Stomach (tissue), 8 donors: ENCODE measurements at regions not wholly inside any gene's neighbourhood (a gene's known extent, or its start where the extent isn't known, plus 50 kb on each side); places are given as distances from the start of the nearest gene placed in this dataset.

Experiments
- DNase-seq, 2 donors: peaks; one replicate each; pipeline versions ENCODE4 v3.0.0 to v3.0.0-alpha.2; 2013 to 2019
- H3K27ac ChIP-seq, 5 donors: fragments of 200-600 bp in 4 of 5; sonication (generic) in 4 of 5; one replicate each; pipeline ENCODE4 v1.5.1; 2013 to 2019; ENCODE audit warnings: mild to moderate bottlenecking in 1 of 5, moderate library complexity in 1 of 5
- H3K27me3 ChIP-seq, 3 donors: fragments of 200-600 bp; sonication (generic); one replicate each; pipeline ENCODE4 v1.5.1; 2017 to 2019; ENCODE audit warnings: mixed run types in 1 of 3
- H3K36me3 ChIP-seq, 4 donors: fragments of 200-600 bp; sonication (generic); 1 replicate in 3 of 4; 2 replicates in 1 of 4; pipeline ENCODE4 v1.5.1; 2016 to 2019
- H3K4me1 ChIP-seq, 4 donors: fragments of 200-600 bp; sonication (generic); one replicate each; pipeline ENCODE4 v1.5.1; 2016 to 2019
- H3K4me3 ChIP-seq, 4 donors: fragments of 200-600 bp; sonication (generic) in 3 of 4; one replicate each; pipeline ENCODE4 v1.5.1; 2016 to 2019; ENCODE audit warnings: mild to moderate bottlenecking in 1 of 4
- H3K9me3 ChIP-seq, 4 donors: fragments of 200-600 bp; sonication (generic); one replicate each; pipeline ENCODE4 v1.5.1; 2016 to 2019
- EP300 ChIP-seq: sonication (generic); formaldehyde crosslinking; IDR thresholded peaks from one replicate; pipeline ENCODE4 v1.6.1; 2017; ENCODE audit warnings: antibody characterized with exemption
- POLR2A ChIP-seq, 4 donors: fragments of 450-650 bp; IDR thresholded peaks; one replicate each; pipeline ENCODE4 v1.6.1; 2016; ENCODE audit warnings: antibody characterized with exemption in 4 of 4, control low read depth in 2 of 4, mild to moderate bottlenecking in 1 of 4, moderate library complexity in 1 of 4
- POLR2AphosphoS5 ChIP-seq, 3 donors: sonication (generic); formaldehyde crosslinking; IDR thresholded peaks; one replicate each; pipeline ENCODE4 v1.6.1; 2016; ENCODE audit warnings: antibody characterized with exemption in 3 of 3
- WGBS, 5 donors: extraction: QIAGEN DNeasy Blood & Tissue Kit in 3 of 5; methylation state at CpG; one replicate each; pipeline versions ENCODE4 v1.1.5 to v1.1.7; 2013 to 2018; 5-methylcytosine and 5-hydroxymethylcytosine counted together
- intact Hi-C: fragments of 100-400 bp; cut with DNase I; formaldehyde crosslinking; loops from one replicate; pipeline ENCODE4 v1.15.1; 2023; ENCODE audit warnings: low total_unique reads
- TF ChIP-seq, protein P1 (sequence below), 7 experiments: fragments of 450-650 bp in 4 of 7; fragments of 200-600 bp in 3 of 7; sonication (generic) in 3 of 7; IDR thresholded peaks; one replicate each; pipeline ENCODE4 v1.5.1; 2016 to 2019; ENCODE audit warnings: antibody characterized with exemption in 7 of 7, control low read depth in 2 of 7, mild to moderate bottlenecking in 1 of 7
- donor health status: healthy with polysubstance abuse.
- donor health status: Bipolar disorder and iron deficiency.
- donor health status: healthy.

DNA sequence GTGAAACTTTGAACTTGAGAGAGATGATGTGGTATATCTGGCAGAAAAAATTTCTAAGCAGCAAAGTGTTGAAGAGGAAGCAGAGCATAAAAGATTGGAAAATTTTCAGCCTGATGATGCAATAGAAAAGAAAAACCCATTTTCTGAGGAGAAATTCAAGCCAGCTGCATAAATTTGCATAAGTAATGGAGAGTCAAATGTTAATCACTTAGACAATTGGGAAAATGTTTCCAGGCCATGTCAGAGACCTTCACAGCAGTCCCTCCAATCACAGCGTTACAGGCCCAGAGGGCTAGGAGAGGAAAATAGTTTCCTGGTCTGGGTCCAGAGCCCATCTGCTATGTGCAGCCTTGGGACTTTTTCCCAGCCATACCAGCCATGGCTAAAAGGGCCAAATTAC is 469.0 kb upstream of the FOXG1 start:
- Histone ChIP-seq H3K9me3 (peaks cover 0 to 16% (median 11%) of the 10 kb centered on the region in 4 donors), H3K4me3 (no peak overlapping the region), H3K36me3 (no peaks in the 10 kb centered on the region), H3K27ac (no peak overlapping the region), H3K27me3 (no peaks in the 10 kb centered on the region), H3K4me1 (no peaks in the 10 kb centered on the region)
- WGBS, 5 donors = 80 to 93% (median 88%) methylated on average over 1 of the region's 1 CpG
- intact Hi-C loops = no loop called here
- DNase-seq = no peak
- no peak for TF ChIP-seq EP300
- TF ChIP-seq, protein P1, sequence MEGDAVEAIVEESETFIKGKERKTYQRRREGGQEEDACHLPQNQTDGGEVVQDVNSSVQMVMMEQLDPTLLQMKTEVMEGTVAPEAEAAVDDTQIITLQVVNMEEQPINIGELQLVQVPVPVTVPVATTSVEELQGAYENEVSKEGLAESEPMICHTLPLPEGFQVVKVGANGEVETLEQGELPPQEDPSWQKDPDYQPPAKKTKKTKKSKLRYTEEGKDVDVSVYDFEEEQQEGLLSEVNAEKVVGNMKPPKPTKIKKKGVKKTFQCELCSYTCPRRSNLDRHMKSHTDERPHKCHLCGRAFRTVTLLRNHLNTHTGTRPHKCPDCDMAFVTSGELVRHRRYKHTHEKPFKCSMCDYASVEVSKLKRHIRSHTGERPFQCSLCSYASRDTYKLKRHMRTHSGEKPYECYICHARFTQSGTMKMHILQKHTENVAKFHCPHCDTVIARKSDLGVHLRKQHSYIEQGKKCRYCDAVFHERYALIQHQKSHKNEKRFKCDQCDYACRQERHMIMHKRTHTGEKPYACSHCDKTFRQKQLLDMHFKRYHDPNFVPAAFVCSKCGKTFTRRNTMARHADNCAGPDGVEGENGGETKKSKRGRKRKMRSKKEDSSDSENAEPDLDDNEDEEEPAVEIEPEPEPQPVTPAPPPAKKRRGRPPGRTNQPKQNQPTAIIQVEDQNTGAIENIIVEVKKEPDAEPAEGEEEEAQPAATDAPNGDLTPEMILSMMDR (IDR thresholded peaks at IDR 0.05) = no peak
- no peak for TF ChIP-seq POLR2A (IDR thresholded peaks at IDR 0.05)
- TF ChIP-seq POLR2AphosphoS5 (IDR thresholded peaks at IDR 0.05) = no peak

DNA sequence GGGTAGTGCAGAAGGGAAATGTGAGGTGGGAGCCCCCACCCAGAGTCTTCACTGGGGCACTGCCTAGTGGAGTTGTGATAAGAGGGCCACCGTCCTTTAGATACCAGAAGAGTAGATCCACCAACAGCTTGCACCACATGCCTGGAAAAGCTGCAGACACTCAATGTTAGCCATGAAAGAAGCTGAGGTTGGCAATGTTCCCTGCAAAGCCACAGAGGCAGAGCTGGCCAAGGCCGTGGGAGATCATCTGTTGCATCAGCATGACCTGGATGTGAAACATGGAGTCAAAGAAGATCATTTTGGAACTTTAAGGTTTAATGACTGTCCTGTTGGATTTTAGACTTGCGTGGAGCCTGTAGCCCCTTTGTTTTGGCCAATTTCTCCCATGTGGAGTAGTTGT is 468.4 kb upstream of the FOXG1 start:
- DNase-seq = no peak
- Histone ChIP-seq H3K9me3 (peaks cover 0 to 16% (median 11%) of the 10 kb centered on the region in 4 donors), H3K4me1 (no peaks in the 10 kb centered on the region), H3K27me3 (no peaks in the 10 kb centered on the region), H3K4me3 (no peak overlapping the region), H3K27ac (no peak overlapping the region), H3K36me3 (no peaks in the 10 kb centered on the region)
- TF ChIP-seq, protein P1 (IDR thresholded peaks at IDR 0.05) = no peak
- TF ChIP-seq EP300 (no peak), POLR2A (IDR thresholded peaks at IDR 0.05) (no peak), POLR2AphosphoS5 (IDR thresholded peaks at IDR 0.05) (no peak)
- 67 to 91% (median 79%) methylated on average over 3 of the region's 3 CpGs for WGBS, 5 donors
- intact Hi-C loops = no loop called here

DNA sequence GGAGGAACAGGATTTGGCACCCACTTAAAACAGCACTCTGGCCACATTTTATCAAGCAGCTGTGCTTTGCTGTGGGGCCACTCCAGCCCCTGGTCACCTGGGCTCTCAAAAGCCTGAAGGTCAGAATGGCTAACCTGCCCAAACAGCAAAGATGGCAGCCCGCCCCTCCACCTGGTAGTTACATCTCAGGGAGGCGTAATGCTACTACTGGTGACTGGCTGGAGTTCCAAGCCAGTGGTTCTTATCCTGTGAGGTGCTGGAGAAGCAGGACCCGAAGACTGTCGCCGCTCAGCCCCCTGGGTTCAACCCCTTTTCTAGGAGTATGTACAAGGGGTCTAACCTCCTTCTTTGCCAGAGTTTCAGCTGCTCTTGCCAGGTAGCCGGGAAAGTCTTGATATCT is 467.4 kb upstream of the FOXG1 start:
- TF ChIP-seq, protein P1 (IDR thresholded peaks at IDR 0.05) = no peak
- TF ChIP-seq EP300 (no peak), POLR2AphosphoS5 (IDR thresholded peaks at IDR 0.05) (no peak), POLR2A (IDR thresholded peaks at IDR 0.05) (no peak)
- 88 to 94% (median 92%) methylated on average over 6 of the region's 6 CpGs for WGBS, 5 donors
- H3K27me3 ChIP-seq = no peaks in the 10 kb centered on the region
- H3K27ac ChIP-seq = no peak overlapping the region
- H3K36me3 ChIP-seq = no peaks in the 10 kb centered on the region
- peaks cover 0 to 16% (median 11%) of the 10 kb centered on the region in 4 donors for H3K9me3 ChIP-seq
- no peak overlapping the region for H3K4me3 ChIP-seq
- DNase-seq = no peak
- no peaks in the 10 kb centered on the region for H3K4me1 ChIP-seq
- intact Hi-C loops = no loop called here

DNA sequence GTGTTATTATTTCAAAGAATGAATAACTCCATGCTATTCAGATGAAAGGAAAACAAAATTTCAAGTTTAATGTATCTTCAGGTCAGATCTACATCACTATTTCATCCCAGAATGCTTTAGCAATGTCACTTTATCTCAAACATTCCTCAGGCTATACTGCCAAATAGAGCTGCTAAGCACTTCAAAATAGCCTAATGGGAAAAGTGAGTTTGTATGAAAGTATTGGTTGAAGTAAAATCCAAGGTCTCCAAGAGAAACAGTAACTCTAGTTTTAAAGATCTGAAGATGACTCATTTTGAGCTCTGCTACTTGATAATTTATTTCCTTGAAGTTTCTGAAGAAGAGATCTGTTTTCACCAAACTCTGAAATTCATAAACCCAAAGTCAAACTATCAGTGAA is 466.2 kb upstream of the FOXG1 start:
- no peaks in the 10 kb centered on the region for H3K4me1 ChIP-seq
- no peaks in the 10 kb centered on the region for H3K36me3 ChIP-seq
- no peak overlapping the region for H3K27ac ChIP-seq
- intact Hi-C loops = no loop called here
- H3K4me3 ChIP-seq = no peak overlapping the region
- peaks cover 0 to 10% (median 6%) of the 10 kb centered on the region in 4 donors for H3K9me3 ChIP-seq
- TF ChIP-seq EP300 (no peak), POLR2AphosphoS5 (IDR thresholded peaks at IDR 0.05) (no peak), POLR2A (IDR thresholded peaks at IDR 0.05) (no peak)
- TF ChIP-seq, protein P1 (IDR thresholded peaks at IDR 0.05) = no peak
- no peaks in the 10 kb centered on the region for H3K27me3 ChIP-seq
- DNase-seq = no peak
